ENCODE measurements at regions not wholly inside any gene's neighbourhood (a gene's known extent, or its start where the extent isn't known, plus 50 kb on each side); places are given as distances from the start of the nearest gene placed in this dataset.
A peak's percentile ranks its signal among the peaks of the same experiment; 100 is the strongest.

DNA sequence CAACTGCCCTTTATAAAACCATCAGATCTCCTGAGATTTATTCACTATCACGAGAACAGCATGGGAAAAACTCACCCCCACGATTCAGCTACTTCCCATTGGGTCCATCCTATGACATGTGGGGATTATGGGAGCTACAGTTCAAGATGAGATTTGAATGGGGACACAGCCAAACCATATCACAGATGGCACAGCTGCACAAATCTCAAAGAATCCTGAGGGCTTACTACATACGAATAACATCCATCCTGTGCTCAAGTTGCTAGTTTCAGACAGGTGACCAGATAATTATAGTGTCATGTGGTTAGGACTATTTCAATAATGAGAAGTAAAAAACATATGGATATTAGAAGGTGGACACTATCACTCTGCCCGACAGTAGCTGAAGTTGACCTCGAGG, 211.2 kb downstream of the NUAK1 start:
- no peaks in the 10 kb centered on the region for H3K36me3 ChIP-seq (ENCODE audit: control insufficient read depth in 2 of 3, insufficient read depth in 3 of 3, low read length in 3 of 3)
- no peak overlapping the region for H3K4me3 ChIP-seq (ENCODE audit: low read length in 3 of 3)
- FAIRE-seq, result no peak
- no peak for DNase-seq
- H3K9ac ChIP-seq (ENCODE audit: low read length in 3 of 3), result no peak overlapping the region
- no peak overlapping the region for H3K27ac ChIP-seq (ENCODE audit: low read depth in 2 of 2, low read length in 2 of 2)
- TF ChIP-seq, protein P1, sequence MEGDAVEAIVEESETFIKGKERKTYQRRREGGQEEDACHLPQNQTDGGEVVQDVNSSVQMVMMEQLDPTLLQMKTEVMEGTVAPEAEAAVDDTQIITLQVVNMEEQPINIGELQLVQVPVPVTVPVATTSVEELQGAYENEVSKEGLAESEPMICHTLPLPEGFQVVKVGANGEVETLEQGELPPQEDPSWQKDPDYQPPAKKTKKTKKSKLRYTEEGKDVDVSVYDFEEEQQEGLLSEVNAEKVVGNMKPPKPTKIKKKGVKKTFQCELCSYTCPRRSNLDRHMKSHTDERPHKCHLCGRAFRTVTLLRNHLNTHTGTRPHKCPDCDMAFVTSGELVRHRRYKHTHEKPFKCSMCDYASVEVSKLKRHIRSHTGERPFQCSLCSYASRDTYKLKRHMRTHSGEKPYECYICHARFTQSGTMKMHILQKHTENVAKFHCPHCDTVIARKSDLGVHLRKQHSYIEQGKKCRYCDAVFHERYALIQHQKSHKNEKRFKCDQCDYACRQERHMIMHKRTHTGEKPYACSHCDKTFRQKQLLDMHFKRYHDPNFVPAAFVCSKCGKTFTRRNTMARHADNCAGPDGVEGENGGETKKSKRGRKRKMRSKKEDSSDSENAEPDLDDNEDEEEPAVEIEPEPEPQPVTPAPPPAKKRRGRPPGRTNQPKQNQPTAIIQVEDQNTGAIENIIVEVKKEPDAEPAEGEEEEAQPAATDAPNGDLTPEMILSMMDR (IDR thresholded peaks at IDR 0.05; ENCODE audit: borderline replicate concordance, extremely low read depth, insufficient read depth), result no peak
- H3K9me3 ChIP-seq (ENCODE audit: control insufficient read depth in 2 of 3, insufficient read depth in 1 of 3, low read length in 3 of 3), result no peaks in the 10 kb centered on the region
- intact Hi-C loops (cut with DNase I), result no loop called here
- no peaks in the 10 kb centered on the region for H3K4me1 ChIP-seq (ENCODE audit: control insufficient read depth in 2 of 3, insufficient read depth in 2 of 3, low read depth in 1 of 3, low read length in 3 of 3)
- no peaks in the 10 kb centered on the region for H3K27me3 ChIP-seq (ENCODE audit: control insufficient read depth, insufficient read depth, low read length)

DNA sequence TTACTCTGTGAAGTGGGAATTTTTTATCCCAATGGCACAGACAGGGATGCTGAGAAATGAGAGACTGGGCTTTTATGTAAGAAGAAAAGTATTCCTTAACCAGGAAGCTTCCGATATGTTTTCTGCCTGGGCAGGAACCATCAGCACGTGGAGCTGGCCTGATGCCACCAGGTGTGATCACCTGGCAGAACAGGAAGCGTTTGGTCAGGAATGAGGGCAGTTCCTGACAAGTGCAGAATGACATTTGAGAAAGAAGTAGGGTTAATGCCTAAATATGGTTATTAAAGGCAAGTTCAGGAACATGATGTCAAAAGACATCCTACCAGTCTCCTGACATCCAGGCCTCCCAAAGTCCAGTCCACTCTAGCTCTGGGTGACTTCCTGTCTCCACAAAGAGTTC, 210.3 kb downstream of the NUAK1 start:
- no peaks in the 10 kb centered on the region for H3K4me1 ChIP-seq (ENCODE audit: control insufficient read depth in 2 of 3, insufficient read depth in 2 of 3, low read depth in 1 of 3, low read length in 3 of 3)
- FAIRE-seq (no peak), DNase-seq (peak in 1 of 5 donors; percentile 92)
- TF ChIP-seq, protein P1 (IDR thresholded peaks at IDR 0.05; ENCODE audit: borderline replicate concordance, extremely low read depth, insufficient read depth), result no peak
- H3K36me3 ChIP-seq (ENCODE audit: control insufficient read depth in 2 of 3, insufficient read depth in 3 of 3, low read length in 3 of 3), result no peaks in the 10 kb centered on the region
- H3K27ac ChIP-seq (ENCODE audit: low read depth in 2 of 2, low read length in 2 of 2), result no peak overlapping the region
- H3K4me3 ChIP-seq (ENCODE audit: low read length in 3 of 3), result no peak overlapping the region
- no peaks in the 10 kb centered on the region for H3K27me3 ChIP-seq (ENCODE audit: control insufficient read depth, insufficient read depth, low read length)
- no peak overlapping the region for H3K9ac ChIP-seq (ENCODE audit: low read length in 3 of 3)
- H3K9me3 ChIP-seq (ENCODE audit: control insufficient read depth in 2 of 3, insufficient read depth in 1 of 3, low read length in 3 of 3), result no peaks in the 10 kb centered on the region
- intact Hi-C loops (cut with DNase I), result no loop called here

DNA sequence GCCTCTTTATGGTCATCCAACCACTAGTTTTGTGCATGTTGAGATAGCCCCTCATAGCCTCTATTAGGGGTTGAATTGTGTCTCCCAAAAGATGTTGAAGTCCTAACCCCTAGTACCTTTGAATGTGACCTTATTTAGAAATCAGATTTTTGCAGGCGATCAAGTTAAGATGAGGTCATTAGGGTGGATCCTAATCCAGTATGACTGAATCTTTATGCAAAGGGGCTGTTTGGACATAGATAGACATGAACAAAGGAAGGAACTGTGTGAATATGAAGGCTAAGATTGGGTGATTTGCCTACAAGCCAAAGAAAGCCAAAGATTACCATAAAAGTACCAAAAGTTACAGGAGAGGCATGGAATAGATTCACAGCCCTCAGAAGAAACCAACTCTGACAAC, 209.6 kb downstream of the NUAK1 start:
- Histone ChIP-seq H3K9me3 (ENCODE audit: control insufficient read depth in 2 of 3, insufficient read depth in 1 of 3, low read length in 3 of 3) (no peaks in the 10 kb centered on the region), H3K27me3 (ENCODE audit: control insufficient read depth, insufficient read depth, low read length) (no peaks in the 10 kb centered on the region), H3K4me3 (ENCODE audit: low read length in 3 of 3) (no peak overlapping the region), H3K4me1 (ENCODE audit: control insufficient read depth in 2 of 3, insufficient read depth in 2 of 3, low read depth in 1 of 3, low read length in 3 of 3) (no peaks in the 10 kb centered on the region), H3K9ac (ENCODE audit: low read length in 3 of 3) (no peak overlapping the region), H3K27ac (ENCODE audit: low read depth in 2 of 2, low read length in 2 of 2) (no peak overlapping the region), H3K36me3 (ENCODE audit: control insufficient read depth in 2 of 3, insufficient read depth in 3 of 3, low read length in 3 of 3) (no peaks in the 10 kb centered on the region)
- no peak for DNase-seq
- FAIRE-seq, result no peak
- intact Hi-C loops (cut with DNase I), result no loop called here
- TF ChIP-seq, protein P1 (IDR thresholded peaks at IDR 0.05; ENCODE audit: borderline replicate concordance, extremely low read depth, insufficient read depth), result no peak

Measured in kidney (tissue), 13 donors.